Inferior parietal cortex (tissue), 1 donor: ENCODE measurements at regions not wholly inside any gene's neighbourhood (a gene's known extent, or its start where the extent isn't known, plus 50 kb on each side); places are given as distances from the start of the nearest gene placed in this dataset.
"Not testable (repeated sequence)": the region's sequence is repeated elsewhere in the genome, so short reads cannot be mapped to it uniquely, and the experiment has no call there.

Experiments used
- DNase-seq: peaks from one replicate; pipeline ENCODE4 v3.0.0-alpha.2; 2016; ENCODE audit errors: extremely low spot score

GRCh38 chr10:31187607-31188210, 131.3 kb upstream of the ZEB1 start:
- DNase-seq = no peak

GRCh38 chr10:31188792-31189406, 130.1 kb upstream of the ZEB1 start:
- no peak for DNase-seq

- DNase-seq = no peak
Measured at GRCh38 chr10:31190488-31190887, 128.5 kb upstream of the ZEB1 start.

GRCh38 chr10:31192475-31192874, 126.5 kb upstream of the ZEB1 start:
- DNase-seq = no peak

- DNase-seq = no peak
Measured at GRCh38 chr10:31194986-31195385, 124.0 kb upstream of the ZEB1 start.

- no peak for DNase-seq
Measured at GRCh38 chr10:31197886-31198285, 121.1 kb upstream of the ZEB1 start.

- no peak for DNase-seq
Measured at GRCh38 chr10:31204090-31204489, 114.9 kb upstream of the ZEB1 start.

- DNase-seq = no peak
Measured at GRCh38 chr10:31207636-31208035, 111.4 kb upstream of the ZEB1 start.

- no peak for DNase-seq
Measured at GRCh38 chr10:31209478-31209877, 109.5 kb upstream of the ZEB1 start.

GRCh38 chr10:31210190-31210589, 108.8 kb upstream of the ZEB1 start:
- DNase-seq = no peak

GRCh38 chr10:31213959-31214358, 105.1 kb upstream of the ZEB1 start:
- DNase-seq = no peak

GRCh38 chr10:31215052-31215451, 104.0 kb upstream of the ZEB1 start:
- peak; percentile 15 for DNase-seq

- no peak for DNase-seq
Measured at GRCh38 chr10:31219306-31219705, 99.7 kb upstream of the ZEB1 start.

GRCh38 chr10:31228780-31229179, 90.2 kb upstream of the ZEB1 start:
- not testable (repeated sequence) for DNase-seq

GRCh38 chr10:31239961-31240360, 79.1 kb upstream of the ZEB1 start:
- no peak for DNase-seq

- no peak for DNase-seq
Measured at GRCh38 chr10:31242902-31243301, 76.1 kb upstream of the ZEB1 start.

GRCh38 chr10:31251118-31251517, 67.9 kb upstream of the ZEB1 start:
- DNase-seq = not testable (repeated sequence)

GRCh38 chr10:31253237-31253636, 65.8 kb upstream of the ZEB1 start:
- DNase-seq = no peak

- peak; percentile 27 for DNase-seq
Measured at GRCh38 chr10:31261511-31262311, 57.3 kb upstream of the ZEB1 start.

- no peak for DNase-seq
Measured at GRCh38 chr10:31262672-31263071, 56.3 kb upstream of the ZEB1 start.

GRCh38 chr10:31263903-31264302, 55.1 kb upstream of the ZEB1 start:
- no peak for DNase-seq

- DNase-seq = no peak
Measured at GRCh38 chr10:31268444-31269303, 50.3 kb upstream of the ZEB1 start.
